Skeletal muscle satellite cell (primary cell): ENCODE measurements at regions not wholly inside any gene's neighbourhood (a gene's known extent, or its start where the extent isn't known, plus 50 kb on each side); places are given as distances from the start of the nearest gene placed in this dataset.

Experiments
- H3K27me3 ChIP-seq: 2 replicates; pipeline ENCODE4 v1.7.0; 2013; ENCODE audit warnings: low read length; ENCODE audit not compliant: control insufficient read depth, insufficient read depth
- H3K36me3 ChIP-seq: 2 replicates; pipeline ENCODE4 v1.7.0; 2013; ENCODE audit warnings: mild to moderate bottlenecking, control low read depth, low read length; ENCODE audit not compliant: insufficient read depth
- H3K4me1 ChIP-seq: 2 replicates; pipeline ENCODE4 v1.7.0; 2013; ENCODE audit warnings: low read length; ENCODE audit not compliant: control insufficient read depth, insufficient read depth
- H3K4me2 ChIP-seq: 2 replicates; pipeline ENCODE4 v1.7.0; 2013; ENCODE audit warnings: mild to moderate bottlenecking, low read length
- H3K4me3 ChIP-seq: 2 replicates; pipeline ENCODE4 v1.7.0; 2013; ENCODE audit warnings: low read length
- H3K9ac ChIP-seq: 2 replicates; pipeline ENCODE4 v1.7.0; 2013; ENCODE audit warnings: mild to moderate bottlenecking, low read depth, low read length, moderate library complexity
- H3K9me3 ChIP-seq: replicated peaks from 2 replicates; pipeline ENCODE4 v1.7.0; 2013; ENCODE audit warnings: mild to moderate bottlenecking, control low read depth, low read length

- no peaks in the 10 kb centered on the region for H3K27me3 ChIP-seq
- H3K9me3 ChIP-seq: no peaks in the 10 kb centered on the region
- H3K36me3 ChIP-seq: no peaks in the 10 kb centered on the region
- H3K4me1 ChIP-seq: no peaks in the 10 kb centered on the region
- no peak overlapping the region for H3K4me3 ChIP-seq
- H3K4me2 ChIP-seq: no peak overlapping the region
- H3K9ac ChIP-seq: no peak overlapping the region
Observed at GRCh38 chr2:151071906-151072305, 189.8 kb downstream of the RBM43 start.

- Histone ChIP-seq H3K9me3 (no peaks in the 10 kb centered on the region), H3K4me2 (no peak overlapping the region), H3K4me1 (no peaks in the 10 kb centered on the region), H3K36me3 (no peaks in the 10 kb centered on the region), H3K27me3 (no peaks in the 10 kb centered on the region), H3K9ac (no peak overlapping the region), H3K4me3 (no peak overlapping the region)
Observed at GRCh38 chr2:151071382-151071781, 190.3 kb downstream of the RBM43 start.

DNA sequence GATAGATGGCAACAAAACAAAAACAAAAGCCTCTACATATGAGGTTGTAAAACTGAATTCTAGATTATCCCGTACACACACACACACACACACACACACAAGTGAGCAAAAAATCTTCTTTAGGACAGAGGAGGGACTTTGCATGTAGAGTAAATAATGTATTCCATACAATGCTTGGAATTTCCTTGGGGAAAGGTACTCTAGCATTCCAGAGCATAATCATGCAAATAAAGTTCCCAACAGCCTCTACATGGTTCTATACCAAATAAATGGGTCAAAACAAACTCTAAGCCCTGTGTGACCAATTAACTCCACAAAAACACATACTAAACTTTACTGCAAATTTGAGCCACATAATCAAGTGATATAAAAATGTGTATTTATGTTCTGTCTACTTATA lies 191.4 kb downstream of the RBM43 start:
- Histone ChIP-seq H3K4me3 (no peak overlapping the region), H3K9ac (no peak overlapping the region), H3K36me3 (no peaks in the 10 kb centered on the region), H3K9me3 (no peaks in the 10 kb centered on the region), H3K4me2 (no peak overlapping the region), H3K27me3 (no peaks in the 10 kb centered on the region), H3K4me1 (no peaks in the 10 kb centered on the region)

DNA sequence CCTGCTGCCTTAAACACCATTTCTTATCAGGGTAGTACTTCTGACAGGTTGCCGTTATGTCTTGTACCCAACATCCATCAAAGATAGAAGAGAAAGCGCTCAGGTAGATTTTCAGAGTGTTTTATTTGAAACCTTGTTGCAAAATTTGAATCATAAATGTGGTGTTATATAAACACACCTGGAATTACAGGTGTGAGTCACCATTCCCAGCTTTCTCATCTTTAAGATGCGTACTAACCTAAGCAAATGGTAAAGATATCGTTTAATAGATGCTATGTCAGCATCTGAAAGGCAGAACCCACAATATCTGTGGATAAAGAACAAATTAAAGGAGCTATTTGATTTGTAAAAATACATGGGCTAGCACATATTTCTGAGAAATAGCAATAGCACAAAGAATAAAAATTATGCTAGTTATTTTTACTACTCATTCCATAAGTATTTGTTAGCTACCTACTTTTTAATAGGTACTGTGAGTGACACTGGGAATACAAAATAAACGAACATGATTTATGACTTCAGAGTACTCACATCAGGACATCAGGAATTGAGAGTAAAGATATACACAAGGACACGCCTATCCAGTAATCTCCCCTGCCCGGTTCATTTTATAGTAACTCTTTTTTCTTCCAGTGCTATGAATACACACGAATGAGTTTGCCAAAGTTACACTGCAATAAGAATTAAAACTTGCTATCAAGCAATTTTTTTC lies 193.8 kb downstream of the RBM43 start:
- H3K9ac ChIP-seq: no peak overlapping the region
- no peaks in the 10 kb centered on the region for H3K36me3 ChIP-seq
- no peaks in the 10 kb centered on the region for H3K9me3 ChIP-seq
- no peaks in the 10 kb centered on the region for H3K4me1 ChIP-seq
- H3K27me3 ChIP-seq: no peaks in the 10 kb centered on the region
- no peak overlapping the region for H3K4me3 ChIP-seq
- no peak overlapping the region for H3K4me2 ChIP-seq

- Histone ChIP-seq H3K4me3 (no peak overlapping the region), H3K9ac (no peak overlapping the region), H3K9me3 (no peaks in the 10 kb centered on the region), H3K4me2 (no peak overlapping the region), H3K4me1 (no peaks in the 10 kb centered on the region), H3K36me3 (no peaks in the 10 kb centered on the region), H3K27me3 (no peaks in the 10 kb centered on the region)
Observed at GRCh38 chr2:151063271-151063670, 198.4 kb downstream of the RBM43 start.

- H3K4me3 ChIP-seq: no peak overlapping the region
- no peak overlapping the region for H3K4me2 ChIP-seq
- H3K9ac ChIP-seq: no peak overlapping the region
- no peaks in the 10 kb centered on the region for H3K9me3 ChIP-seq
- peaks cover 8% of the 10 kb centered on the region for H3K4me1 ChIP-seq
- no peaks in the 10 kb centered on the region for H3K27me3 ChIP-seq
- no peaks in the 10 kb centered on the region for H3K36me3 ChIP-seq
Observed at GRCh38 chr2:151060287-151060686, 201.4 kb downstream of the RBM43 start.

DNA sequence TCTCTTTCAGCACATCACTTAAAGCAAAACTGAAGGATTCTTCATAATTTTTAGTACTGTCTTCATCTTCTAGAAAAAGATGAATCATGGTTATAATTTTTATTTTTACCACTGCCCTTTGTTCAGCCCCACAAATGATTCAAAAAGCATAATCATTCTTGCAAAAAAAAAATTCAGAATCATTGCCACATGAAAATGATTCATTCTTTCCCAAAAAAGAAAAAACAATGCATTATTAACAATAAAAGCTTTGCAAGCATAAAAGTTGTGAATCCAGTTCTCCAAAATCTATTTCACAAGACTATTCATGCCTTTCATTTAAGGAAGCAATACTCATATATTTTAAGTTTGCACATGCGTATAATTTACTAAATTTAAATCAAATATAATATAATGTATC lies 204.8 kb downstream of the RBM43 start:
- peaks cover 16% of the 10 kb centered on the region for H3K4me1 ChIP-seq
- H3K36me3 ChIP-seq: no peaks in the 10 kb centered on the region
- H3K27me3 ChIP-seq: no peaks in the 10 kb centered on the region
- H3K9ac ChIP-seq: peak overlapping the region; percentile 33
- H3K9me3 ChIP-seq: no peaks in the 10 kb centered on the region
- H3K4me2 ChIP-seq: peak overlapping the region; percentile 14
- no peak overlapping the region for H3K4me3 ChIP-seq

- H3K36me3 ChIP-seq: no peaks in the 10 kb centered on the region
- no peaks in the 10 kb centered on the region for H3K9me3 ChIP-seq
- H3K9ac ChIP-seq: no peak overlapping the region
- peaks cover 30% of the 10 kb centered on the region for H3K4me1 ChIP-seq
- H3K27me3 ChIP-seq: no peaks in the 10 kb centered on the region
- no peak overlapping the region for H3K4me3 ChIP-seq
- H3K4me2 ChIP-seq: no peak overlapping the region
Observed at GRCh38 chr2:151053661-151053990, 208.0 kb downstream of the RBM43 start.

- Histone ChIP-seq H3K27me3 (no peaks in the 10 kb centered on the region), H3K9me3 (no peaks in the 10 kb centered on the region)
Observed at GRCh38 chr2:151052850-151053660, 208.6 kb downstream of the RBM43 start.

GRCh38 chr2:151051574-151052220 lies 210.0 kb downstream of the RBM43 start:
- Histone ChIP-seq H3K36me3 (no peaks in the 10 kb centered on the region), H3K4me1 (peaks cover 25% of the 10 kb centered on the region), H3K27me3 (no peaks in the 10 kb centered on the region), H3K9ac (no peak overlapping the region), H3K9me3 (no peaks in the 10 kb centered on the region), H3K4me2 (peak overlapping the region; percentile 44), H3K4me3 (no peak overlapping the region)

More at GRCh38 chr2:151052850-151053660, 208.6 kb downstream of the RBM43 start:
- Histone ChIP-seq H3K4me2 (no peak overlapping the region), H3K36me3 (no peaks in the 10 kb centered on the region), H3K4me3 (no peak overlapping the region), H3K9ac (no peak overlapping the region), H3K4me1 (peaks cover 30% of the 10 kb centered on the region)

- H3K4me3 ChIP-seq: no peak overlapping the region
- no peak overlapping the region for H3K4me2 ChIP-seq
- no peak overlapping the region for H3K9ac ChIP-seq
- peaks cover 22% of the 10 kb centered on the region for H3K4me1 ChIP-seq
- H3K9me3 ChIP-seq: no peaks in the 10 kb centered on the region
- no peaks in the 10 kb centered on the region for H3K27me3 ChIP-seq
- no peaks in the 10 kb centered on the region for H3K36me3 ChIP-seq
Observed at GRCh38 chr2:151049746-151050145, 211.9 kb downstream of the RBM43 start.
